ENCODE measurements at regions not wholly inside any gene's neighbourhood (a gene's known extent, or its start where the extent isn't known, plus 50 kb on each side); places are given as distances from the start of the nearest gene placed in this dataset.

DNA sequence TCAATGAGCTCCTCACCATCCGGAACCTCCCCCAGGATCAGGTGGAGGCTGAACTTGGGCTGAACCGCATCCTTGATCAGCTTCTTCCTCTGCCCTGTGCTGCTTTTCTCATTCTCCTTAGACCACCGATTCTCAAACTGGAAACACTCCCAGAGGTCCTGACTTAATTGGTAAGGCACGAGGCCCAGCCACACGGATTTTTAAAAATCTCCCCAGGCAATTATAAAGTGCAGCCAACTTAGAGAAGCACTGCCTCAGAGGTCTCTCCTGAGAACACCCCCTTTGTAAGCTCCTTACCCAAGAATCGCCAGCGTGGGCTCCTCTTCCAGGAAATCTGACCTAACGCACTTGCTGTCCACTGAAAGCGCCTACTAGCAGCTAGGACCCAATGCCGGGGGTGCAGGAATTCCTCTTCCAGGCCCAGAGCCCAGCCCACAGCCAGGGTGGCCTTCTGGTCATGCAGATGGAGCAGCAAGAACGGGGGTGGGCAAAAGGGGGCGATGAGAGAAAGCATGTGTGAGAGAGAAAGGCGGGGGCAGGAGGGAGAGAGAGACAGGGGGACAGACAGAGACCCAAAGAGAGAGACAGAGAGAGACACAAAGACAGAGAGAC lies 66.9 kb upstream of the CACNA1A start:
- H3K4me1 Mint-ChIP-seq, result peaks cover 7% of the 10 kb centered on the region; the same call in 2 of the 3 replicates
- no peak overlapping the region for H3K27ac ChIP-seq (ENCODE audit: low read depth)
- no peaks in the 10 kb centered on the region for H3K36me3 ChIP-seq (ENCODE audit: insufficient read depth)
- H3F3A ChIP-seq (replicated peaks; ENCODE audit: low read depth), result no peaks in the 10 kb centered on the region
- peaks cover 23% of the 10 kb centered on the region for H3K9me3 Mint-ChIP-seq
- peak; percentile 70 for ATAC-seq
- H3K9me2 ChIP-seq (ENCODE audit: insufficient read depth), result no peaks in the 10 kb centered on the region
- H3K4me1 ChIP-seq (ENCODE audit: insufficient read depth), result peaks cover 4% of the 10 kb centered on the region; the same call in 1 of the 2 replicates
- no peaks in the 10 kb centered on the region for H3K79me2 ChIP-seq (replicated peaks; ENCODE audit: insufficient read depth)
- no peak overlapping the region for H3K4me2 ChIP-seq
- no peak overlapping the region for H3K27ac Mint-ChIP-seq
- peaks cover 3% of the 10 kb centered on the region; the same call in 1 of the 3 replicates for H3K36me3 Mint-ChIP-seq (ENCODE audit: low read depth)
- peak; percentile 53 for DNase-seq (ENCODE audit: low spot score)
- H3K4me3 Mint-ChIP-seq, result no peak overlapping the region
- H3K27me3 Mint-ChIP-seq (ENCODE audit: insufficient read depth, low read depth, poor library complexity), result peaks cover 1% of the 10 kb centered on the region
- no peaks in the 10 kb centered on the region for H3K27me3 ChIP-seq (ENCODE audit: insufficient read depth)
- 0 out of 2 replicates have a peak overlapping the region, but pooled peaks have one; percentile 73 for H2AFZ ChIP-seq
- no peaks in the 10 kb centered on the region for H4K20me1 ChIP-seq (replicated peaks; ENCODE audit: insufficient read depth)
- TF ChIP-seq STAT1 (IDR thresholded peaks at IDR 0.05; ENCODE audit: unreplicated experiment) (no peak), CREB1 (CRISPR knock-in tag; IDR thresholded peaks at IDR 0.05; ENCODE audit: low read depth) (no peak), EZH2 (IDR thresholded peaks at IDR 0.05; ENCODE audit: low read depth, unreplicated experiment) (no peak), NANOG (IDR thresholded peaks at IDR 0.05; ENCODE audit: borderline replicate concordance) (no peak), ZNF331 (CRISPR knock-in tag; IDR thresholded peaks at IDR 0.05; ENCODE audit: low read depth) (no peak), POLR2AphosphoS5 (IDR thresholded peaks at IDR 0.05; ENCODE audit: low read depth) (no peak), JUNB (IDR thresholded peaks at IDR 0.05; ENCODE audit: unreplicated experiment) (no peak), EZH2phosphoT487 (IDR thresholded peaks at IDR 0.05; ENCODE audit: unreplicated experiment) (no peak), ZNF114 (CRISPR knock-in tag; IDR thresholded peaks at IDR 0.05) (no peak)
- TF ChIP-seq, protein P1, sequence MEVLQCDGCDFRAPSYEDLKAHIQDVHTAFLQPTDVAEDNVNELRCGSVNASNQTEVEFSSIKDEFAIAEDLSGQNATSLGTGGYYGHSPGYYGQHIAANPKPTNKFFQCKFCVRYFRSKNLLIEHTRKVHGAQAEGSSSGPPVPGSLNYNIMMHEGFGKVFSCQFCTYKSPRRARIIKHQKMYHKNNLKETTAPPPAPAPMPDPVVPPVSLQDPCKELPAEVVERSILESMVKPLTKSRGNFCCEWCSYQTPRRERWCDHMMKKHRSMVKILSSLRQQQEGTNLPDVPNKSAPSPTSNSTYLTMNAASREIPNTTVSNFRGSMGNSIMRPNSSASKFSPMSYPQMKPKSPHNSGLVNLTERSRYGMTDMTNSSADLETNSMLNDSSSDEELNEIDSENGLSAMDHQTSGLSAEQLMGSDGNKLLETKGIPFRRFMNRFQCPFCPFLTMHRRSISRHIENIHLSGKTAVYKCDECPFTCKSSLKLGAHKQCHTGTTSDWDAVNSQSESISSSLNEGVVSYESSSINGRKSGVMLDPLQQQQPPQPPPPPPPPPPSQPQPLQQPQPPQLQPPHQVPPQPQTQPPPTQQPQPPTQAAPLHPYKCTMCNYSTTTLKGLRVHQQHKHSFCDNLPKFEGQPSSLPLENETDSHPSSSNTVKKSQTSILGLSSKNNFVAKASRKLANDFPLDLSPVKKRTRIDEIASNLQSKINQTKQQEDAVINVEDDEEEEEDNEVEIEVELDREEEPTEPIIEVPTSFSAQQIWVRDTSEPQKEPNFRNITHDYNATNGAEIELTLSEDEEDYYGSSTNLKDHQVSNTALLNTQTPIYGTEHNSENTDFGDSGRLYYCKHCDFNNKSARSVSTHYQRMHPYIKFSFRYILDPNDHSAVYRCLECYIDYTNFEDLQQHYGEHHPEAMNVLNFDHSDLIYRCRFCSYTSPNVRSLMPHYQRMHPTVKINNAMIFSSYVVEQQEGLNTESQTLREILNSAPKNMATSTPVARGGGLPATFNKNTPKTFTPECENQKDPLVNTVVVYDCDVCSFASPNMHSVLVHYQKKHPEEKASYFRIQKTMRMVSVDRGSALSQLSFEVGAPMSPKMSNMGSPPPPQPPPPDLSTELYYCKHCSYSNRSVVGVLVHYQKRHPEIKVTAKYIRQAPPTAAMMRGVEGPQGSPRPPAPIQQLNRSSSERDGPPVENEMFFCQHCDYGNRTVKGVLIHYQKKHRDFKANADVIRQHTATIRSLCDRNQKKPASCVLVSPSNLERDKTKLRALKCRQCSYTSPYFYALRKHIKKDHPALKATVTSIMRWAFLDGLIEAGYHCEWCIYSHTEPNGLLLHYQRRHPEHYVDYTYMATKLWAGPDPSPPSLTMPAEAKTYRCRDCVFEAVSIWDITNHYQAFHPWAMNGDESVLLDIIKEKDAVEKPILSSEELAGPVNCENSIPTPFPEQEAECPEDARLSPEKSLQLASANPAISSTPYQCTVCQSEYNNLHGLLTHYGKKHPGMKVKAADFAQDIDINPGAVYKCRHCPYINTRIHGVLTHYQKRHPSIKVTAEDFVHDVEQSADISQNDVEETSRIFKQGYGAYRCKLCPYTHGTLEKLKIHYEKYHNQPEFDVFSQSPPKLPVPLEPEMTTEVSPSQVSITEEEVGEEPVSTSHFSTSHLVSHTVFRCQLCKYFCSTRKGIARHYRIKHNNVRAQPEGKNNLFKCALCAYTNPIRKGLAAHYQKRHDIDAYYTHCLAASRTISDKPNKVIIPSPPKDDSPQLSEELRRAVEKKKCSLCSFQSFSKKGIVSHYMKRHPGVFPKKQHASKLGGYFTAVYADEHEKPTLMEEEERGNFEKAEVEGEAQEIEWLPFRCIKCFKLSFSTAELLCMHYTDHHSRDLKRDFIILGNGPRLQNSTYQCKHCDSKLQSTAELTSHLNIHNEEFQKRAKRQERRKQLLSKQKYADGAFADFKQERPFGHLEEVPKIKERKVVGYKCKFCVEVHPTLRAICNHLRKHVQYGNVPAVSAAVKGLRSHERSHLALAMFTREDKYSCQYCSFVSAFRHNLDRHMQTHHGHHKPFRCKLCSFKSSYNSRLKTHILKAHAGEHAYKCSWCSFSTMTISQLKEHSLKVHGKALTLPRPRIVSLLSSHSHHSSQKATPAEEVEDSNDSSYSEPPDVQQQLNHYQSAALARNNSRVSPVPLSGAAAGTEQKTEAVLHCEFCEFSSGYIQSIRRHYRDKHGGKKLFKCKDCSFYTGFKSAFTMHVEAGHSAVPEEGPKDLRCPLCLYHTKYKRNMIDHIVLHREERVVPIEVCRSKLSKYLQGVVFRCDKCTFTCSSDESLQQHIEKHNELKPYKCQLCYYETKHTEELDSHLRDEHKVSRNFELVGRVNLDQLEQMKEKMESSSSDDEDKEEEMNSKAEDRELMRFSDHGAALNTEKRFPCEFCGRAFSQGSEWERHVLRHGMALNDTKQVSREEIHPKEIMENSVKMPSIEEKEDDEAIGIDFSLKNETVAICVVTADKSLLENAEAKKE (CRISPR knock-in tag; IDR thresholded peaks at IDR 0.05), result no peak
- TF ChIP-seq, protein P2, sequence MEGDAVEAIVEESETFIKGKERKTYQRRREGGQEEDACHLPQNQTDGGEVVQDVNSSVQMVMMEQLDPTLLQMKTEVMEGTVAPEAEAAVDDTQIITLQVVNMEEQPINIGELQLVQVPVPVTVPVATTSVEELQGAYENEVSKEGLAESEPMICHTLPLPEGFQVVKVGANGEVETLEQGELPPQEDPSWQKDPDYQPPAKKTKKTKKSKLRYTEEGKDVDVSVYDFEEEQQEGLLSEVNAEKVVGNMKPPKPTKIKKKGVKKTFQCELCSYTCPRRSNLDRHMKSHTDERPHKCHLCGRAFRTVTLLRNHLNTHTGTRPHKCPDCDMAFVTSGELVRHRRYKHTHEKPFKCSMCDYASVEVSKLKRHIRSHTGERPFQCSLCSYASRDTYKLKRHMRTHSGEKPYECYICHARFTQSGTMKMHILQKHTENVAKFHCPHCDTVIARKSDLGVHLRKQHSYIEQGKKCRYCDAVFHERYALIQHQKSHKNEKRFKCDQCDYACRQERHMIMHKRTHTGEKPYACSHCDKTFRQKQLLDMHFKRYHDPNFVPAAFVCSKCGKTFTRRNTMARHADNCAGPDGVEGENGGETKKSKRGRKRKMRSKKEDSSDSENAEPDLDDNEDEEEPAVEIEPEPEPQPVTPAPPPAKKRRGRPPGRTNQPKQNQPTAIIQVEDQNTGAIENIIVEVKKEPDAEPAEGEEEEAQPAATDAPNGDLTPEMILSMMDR (conservative IDR thresholded peaks at IDR 0.05; ENCODE audit: low read depth in 2 of 2), result no peak
- TF ChIP-seq, protein P3, sequence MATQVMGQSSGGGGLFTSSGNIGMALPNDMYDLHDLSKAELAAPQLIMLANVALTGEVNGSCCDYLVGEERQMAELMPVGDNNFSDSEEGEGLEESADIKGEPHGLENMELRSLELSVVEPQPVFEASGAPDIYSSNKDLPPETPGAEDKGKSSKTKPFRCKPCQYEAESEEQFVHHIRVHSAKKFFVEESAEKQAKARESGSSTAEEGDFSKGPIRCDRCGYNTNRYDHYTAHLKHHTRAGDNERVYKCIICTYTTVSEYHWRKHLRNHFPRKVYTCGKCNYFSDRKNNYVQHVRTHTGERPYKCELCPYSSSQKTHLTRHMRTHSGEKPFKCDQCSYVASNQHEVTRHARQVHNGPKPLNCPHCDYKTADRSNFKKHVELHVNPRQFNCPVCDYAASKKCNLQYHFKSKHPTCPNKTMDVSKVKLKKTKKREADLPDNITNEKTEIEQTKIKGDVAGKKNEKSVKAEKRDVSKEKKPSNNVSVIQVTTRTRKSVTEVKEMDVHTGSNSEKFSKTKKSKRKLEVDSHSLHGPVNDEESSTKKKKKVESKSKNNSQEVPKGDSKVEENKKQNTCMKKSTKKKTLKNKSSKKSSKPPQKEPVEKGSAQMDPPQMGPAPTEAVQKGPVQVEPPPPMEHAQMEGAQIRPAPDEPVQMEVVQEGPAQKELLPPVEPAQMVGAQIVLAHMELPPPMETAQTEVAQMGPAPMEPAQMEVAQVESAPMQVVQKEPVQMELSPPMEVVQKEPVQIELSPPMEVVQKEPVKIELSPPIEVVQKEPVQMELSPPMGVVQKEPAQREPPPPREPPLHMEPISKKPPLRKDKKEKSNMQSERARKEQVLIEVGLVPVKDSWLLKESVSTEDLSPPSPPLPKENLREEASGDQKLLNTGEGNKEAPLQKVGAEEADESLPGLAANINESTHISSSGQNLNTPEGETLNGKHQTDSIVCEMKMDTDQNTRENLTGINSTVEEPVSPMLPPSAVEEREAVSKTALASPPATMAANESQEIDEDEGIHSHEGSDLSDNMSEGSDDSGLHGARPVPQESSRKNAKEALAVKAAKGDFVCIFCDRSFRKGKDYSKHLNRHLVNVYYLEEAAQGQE (IDR thresholded peaks at IDR 0.05; ENCODE audit: unreplicated experiment), result no peak
- TF ChIP-seq, protein P4, sequence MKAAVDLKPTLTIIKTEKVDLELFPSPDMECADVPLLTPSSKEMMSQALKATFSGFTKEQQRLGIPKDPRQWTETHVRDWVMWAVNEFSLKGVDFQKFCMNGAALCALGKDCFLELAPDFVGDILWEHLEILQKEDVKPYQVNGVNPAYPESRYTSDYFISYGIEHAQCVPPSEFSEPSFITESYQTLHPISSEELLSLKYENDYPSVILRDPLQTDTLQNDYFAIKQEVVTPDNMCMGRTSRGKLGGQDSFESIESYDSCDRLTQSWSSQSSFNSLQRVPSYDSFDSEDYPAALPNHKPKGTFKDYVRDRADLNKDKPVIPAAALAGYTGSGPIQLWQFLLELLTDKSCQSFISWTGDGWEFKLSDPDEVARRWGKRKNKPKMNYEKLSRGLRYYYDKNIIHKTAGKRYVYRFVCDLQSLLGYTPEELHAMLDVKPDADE (IDR thresholded peaks at IDR 0.05), result no peak
- no peak overlapping the region for H3K4me3 ChIP-seq

Measured in GM23338 (cell line).